ENCODE measurements at regions not wholly inside any gene's neighbourhood (a gene's known extent, or its start where the extent isn't known, plus 50 kb on each side); places are given as distances from the start of the nearest gene placed in this dataset.

GRCh38 chr2:104040771-104041170 is 813.1 kb upstream of the POU3F3 start:
- Histone ChIP-seq H2BK5ac (ENCODE audit: insufficient read length, low read length) (no peak overlapping the region), H3K9ac (ENCODE audit: extremely low read depth, insufficient read length, low read length) (no peak overlapping the region), H2BK20ac (ENCODE audit: low read depth, low read length, poor library complexity, severe bottlenecking) (no peak overlapping the region), H2BK120ac (ENCODE audit: low read depth, low read length, poor library complexity, severe bottlenecking) (no peak overlapping the region), H3K4ac (ENCODE audit: low read depth, low read length) (no peak overlapping the region), H3T11ph (ENCODE audit: low read length) (no peak overlapping the region), H2AFZ (ENCODE audit: low read length) (no peak overlapping the region), H3K56ac (ENCODE audit: insufficient read length, low read depth, low read length) (no peak overlapping the region), H3K27ac (ENCODE audit: insufficient read length, low read depth, low read length) (no peak overlapping the region), H3K27me3 (ENCODE audit: insufficient read depth, low read length) (no peaks in the 10 kb centered on the region), H2AK5ac (ENCODE audit: insufficient read length, low read length) (no peak overlapping the region), H3K18ac (ENCODE audit: insufficient read length, low read depth, low read length) (no peak overlapping the region), H4K91ac (ENCODE audit: insufficient read length, low read depth, low read length) (no peak overlapping the region), H4K20me1 (ENCODE audit: control insufficient read depth, insufficient read depth, insufficient read length) (no peaks in the 10 kb centered on the region), H3K4me2 (ENCODE audit: insufficient read depth, insufficient read length, low read length) (no peak overlapping the region), H4K5ac (ENCODE audit: insufficient read length, low read depth, low read length) (no peak overlapping the region), H3K23me2 (ENCODE audit: insufficient read length, low read depth, low read length, poor library complexity, severe bottlenecking) (no peaks in the 10 kb centered on the region), H3K14ac (ENCODE audit: insufficient read depth, low read length) (no peak overlapping the region), H2BK15ac (ENCODE audit: low read depth, low read length) (no peak overlapping the region), H3K23ac (ENCODE audit: insufficient read length, low read depth, low read length) (no peak overlapping the region), H3K79me2 (ENCODE audit: insufficient read depth, low read length) (no peaks in the 10 kb centered on the region), H4K8ac (replicated peaks; ENCODE audit: insufficient read length, low read depth, low read length) (no peak overlapping the region), H3K4me1 (ENCODE audit: insufficient read depth, low read length) (no peaks in the 10 kb centered on the region; the same call in 1 of the 2 replicates), H3K9me3 (ENCODE audit: control insufficient read depth, low read depth, low read length) (no peaks in the 10 kb centered on the region), H2BK12ac (ENCODE audit: insufficient read length, low read depth, low read length) (no peak overlapping the region), H3K79me1 (ENCODE audit: insufficient read depth, low read depth, low read length, poor library complexity, severe bottlenecking) (no peaks in the 10 kb centered on the region)
- WGBS (ENCODE audit: extremely low coverage, insufficient read length, low lambda C conversion rate): no CpG with 5 or more reads among the region's 2 CpGs
- Mint-ChIP-seq H3K4me3 (no peak overlapping the region), H3K4me1 (peaks cover 11 to 15% of the 10 kb centered on the region in 2 experiments), H3K9me3 (no peaks in the 10 kb centered on the region), H3K27me3 (ENCODE audit: low read depth) (no peaks in the 10 kb centered on the region; the same call in 1 of the 2 replicates), H3K36me3 (ENCODE audit: insufficient read depth in 1 of 3, low read depth in 3 of 3) (no peaks in the 10 kb centered on the region), H3K27ac (no peak overlapping the region)
- no peak for TF ChIP-seq CTCF (conservative IDR thresholded peaks at IDR 0.05)
- no peak for DNase-seq

Data from H9 (cell line).